ENCODE measurements at regions not wholly inside any gene's neighbourhood (a gene's known extent, or its start where the extent isn't known, plus 50 kb on each side); places are given as distances from the start of the nearest gene placed in this dataset.

DNA sequence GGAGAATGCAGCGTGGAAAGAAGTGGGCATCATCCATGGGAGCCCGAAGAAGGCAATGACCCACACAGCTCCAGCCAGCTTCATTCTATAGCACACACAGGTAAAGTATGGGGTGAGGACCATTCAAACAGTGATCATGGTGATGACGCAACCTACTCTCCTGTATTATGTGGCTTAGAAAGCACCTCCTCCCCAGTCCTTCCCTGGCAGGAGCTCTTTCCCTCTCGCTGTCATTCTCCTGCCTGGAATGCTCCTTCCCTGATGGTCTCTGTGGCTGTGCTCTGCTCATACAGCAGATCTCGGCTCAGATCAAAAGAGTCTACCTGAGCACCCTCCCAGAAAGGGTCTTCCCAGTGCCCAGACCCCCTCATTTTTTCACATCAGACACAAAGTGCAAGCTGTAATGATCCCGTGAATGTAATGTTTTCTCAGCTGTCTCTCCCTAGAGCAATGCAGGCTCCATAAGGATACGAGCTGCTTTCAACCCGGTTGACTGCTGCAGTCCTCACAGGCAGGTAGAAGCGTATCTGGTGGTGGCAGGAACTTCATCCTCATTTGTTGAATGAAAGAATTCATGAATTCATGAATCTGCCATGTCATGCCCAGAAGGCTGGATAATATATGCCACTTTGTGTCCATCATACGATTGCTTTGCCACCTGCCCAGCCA, 248.8 kb downstream of the HS3ST3A1 start:
- no peak for DNase-seq

DNA sequence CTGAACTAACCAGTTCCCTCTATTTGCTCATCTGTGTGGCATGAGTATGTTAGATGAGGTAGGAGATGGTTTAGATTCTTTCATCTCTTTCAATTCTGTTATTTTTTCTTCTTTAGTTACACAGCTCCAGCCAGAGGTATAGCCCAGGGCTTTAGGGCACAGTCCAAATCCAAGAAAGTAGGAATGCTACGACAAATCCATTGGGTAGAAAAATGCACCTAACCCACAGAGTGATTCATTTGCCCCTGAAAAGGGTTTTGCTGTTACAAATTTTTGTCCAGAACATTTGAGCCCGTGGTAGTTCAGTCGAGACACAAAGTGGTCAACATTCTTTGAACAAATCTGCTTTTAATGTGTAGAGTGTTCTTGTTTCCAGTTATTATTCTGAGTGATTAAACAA, 250.7 kb downstream of the HS3ST3A1 start:
- no peak for DNase-seq

DNA sequence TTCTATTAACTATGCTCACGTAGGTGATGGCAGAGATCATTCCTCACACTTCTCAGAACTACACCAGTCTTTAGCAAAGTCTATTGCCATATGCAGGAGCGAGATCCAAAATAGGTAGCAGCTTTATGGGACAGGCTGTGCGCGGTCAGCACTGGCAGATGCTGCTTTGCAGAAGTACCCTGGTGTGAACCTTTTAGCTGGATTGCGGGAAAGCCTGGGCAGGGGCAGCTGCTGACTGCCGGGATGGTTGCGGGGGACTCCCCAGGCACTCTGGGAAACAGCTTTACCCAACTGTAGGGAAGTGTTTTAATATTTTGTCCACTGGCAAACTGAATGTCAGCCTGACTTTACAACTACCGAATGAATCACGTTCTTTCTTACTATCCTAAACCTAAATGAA, 251.3 kb downstream of the HS3ST3A1 start:
- DNase-seq, result no peak

DNA sequence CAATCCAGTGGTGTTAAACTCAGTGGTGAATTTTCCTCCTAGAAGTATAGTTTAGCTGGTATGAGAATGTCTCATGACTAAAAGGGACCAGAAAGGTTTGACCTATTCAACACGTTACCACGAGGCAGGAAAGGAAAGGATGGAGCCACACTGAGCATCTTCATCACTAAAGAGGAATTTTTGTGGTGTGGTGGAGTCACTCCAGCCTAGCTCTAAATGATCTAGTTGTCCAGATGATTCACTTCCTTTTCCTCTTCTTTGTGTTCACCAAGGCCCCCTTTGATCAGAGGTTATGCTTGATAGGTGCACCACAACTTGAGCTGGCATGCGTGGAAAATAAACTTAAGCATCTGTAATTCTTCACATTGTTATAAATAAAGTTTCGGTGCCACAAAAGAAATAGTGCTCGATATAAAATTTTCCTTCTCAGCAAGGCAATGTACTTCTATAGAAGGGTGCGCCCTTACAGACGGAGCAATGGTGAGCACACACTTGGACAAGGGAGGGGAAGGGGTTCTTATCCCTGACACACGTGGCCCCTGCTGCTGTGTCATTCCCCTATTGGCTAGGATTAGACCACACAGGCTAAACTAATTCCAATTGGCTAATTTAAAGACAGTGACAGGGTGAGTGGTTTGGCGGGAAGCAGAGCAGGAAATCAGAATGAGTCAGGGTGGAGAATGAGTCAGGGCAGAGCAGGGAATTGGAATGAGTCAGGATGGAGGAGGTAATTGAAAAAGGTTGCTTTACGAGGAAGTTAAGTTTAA, 254.6 kb downstream of the HS3ST3A1 start:
- DNase-seq, result no peak

DNA sequence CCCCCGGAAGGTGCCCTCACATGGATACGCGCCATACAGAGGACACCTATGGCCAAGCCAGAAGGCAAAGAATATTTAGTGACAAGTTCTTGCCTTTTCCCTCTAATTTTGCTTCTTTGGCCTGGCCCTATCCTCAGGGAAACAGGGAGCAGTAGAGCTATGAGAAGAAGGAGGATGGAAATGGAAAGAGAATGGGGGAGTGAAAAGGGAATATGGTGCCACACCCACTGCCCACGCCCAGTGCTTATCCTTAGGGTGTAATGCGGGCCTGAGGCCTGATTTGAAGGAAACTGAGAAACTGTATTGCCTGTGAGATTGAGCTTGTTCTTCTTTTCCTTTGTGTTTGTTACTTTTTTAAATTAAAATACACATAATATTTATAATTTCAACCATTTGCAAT, 255.1 kb downstream of the HS3ST3A1 start:
- DNase-seq, result no peak

DNA sequence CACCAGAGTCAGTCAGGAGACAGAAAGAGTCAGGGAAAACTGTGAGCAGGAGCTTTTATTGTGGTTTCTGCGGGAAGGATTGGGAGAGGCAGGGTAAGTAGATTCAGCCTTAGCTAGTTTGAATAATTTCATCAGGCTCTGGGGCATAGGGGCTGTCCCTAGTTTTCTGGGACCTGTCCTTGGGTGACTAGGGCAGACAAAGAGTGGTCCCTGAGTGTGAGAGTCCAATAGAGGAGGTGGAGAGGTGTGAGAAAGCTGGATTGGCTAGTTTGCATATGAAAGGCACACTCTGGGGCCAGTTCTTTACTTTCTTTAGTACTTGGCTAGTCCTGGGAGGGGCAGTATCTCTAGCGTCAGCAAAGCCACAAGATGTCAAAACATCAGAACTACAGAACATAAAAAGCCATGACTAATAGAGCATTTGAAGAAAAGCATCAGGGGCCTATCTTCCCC, 255.6 kb downstream of the HS3ST3A1 start:
- DNase-seq, result no peak

DNA sequence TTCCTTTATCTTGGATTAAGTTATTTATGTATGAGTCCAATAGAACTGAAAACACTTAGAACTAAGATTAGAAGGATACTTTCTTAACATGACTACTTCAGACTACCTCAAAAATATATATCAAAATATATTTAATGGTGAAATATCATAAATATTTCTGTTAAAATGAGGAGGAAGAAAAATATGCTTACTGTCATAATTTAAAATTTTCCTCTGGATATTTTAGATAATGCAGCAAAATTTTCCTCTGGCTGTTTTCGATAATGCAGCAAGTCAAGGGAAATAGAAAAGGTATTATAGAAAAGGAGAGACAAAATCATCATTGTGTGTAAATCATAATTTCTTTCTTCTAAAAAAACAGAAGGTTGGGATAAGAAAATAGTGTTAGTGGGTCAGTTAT, 263.3 kb downstream of the HS3ST3A1 start:
- DNase-seq, result no peak

DNA sequence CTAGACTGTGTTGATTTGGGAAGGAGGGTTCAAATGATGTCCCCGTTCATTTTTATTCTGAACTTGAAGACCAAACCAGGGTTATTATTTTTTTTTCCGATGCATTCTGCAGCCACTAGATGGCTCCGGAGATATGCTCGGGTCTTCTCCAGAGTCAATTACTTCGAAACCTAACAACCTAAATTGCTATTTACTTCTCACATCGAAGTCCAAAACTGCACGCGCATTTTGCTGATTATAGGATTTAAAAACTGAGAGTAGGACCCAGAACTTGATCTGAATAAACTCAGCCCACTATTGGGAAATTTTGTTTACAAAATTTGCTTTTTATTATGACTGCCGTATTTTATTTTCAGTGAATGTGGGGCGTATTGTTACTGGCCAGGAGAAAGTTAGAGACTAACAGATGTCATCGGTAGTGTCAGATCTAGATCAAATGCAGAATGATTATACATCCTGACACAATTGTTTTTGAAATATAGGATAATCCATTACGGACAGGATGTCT, 263.8 kb downstream of the HS3ST3A1 start:
- DNase-seq, result peak; percentile 26

DNA sequence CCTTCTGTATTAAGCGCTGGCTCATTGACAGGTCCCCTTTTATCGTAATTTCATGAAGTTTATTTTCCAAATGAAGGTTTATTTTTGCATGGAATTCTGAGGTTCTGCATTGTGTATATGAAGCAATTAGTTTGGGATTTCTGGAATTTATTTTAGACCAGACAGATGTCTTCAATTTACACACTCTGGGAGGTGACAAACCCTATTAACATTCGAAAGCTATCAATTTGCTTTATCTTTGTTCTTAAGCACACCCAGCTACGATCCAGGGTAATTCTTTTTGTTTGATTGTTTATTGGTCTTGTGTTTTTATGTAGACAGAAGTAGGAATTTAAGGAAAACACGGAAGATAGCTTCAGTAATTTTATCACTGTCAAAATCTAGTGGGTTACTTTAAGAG, 264.6 kb downstream of the HS3ST3A1 start:
- no peak for DNase-seq

DNA sequence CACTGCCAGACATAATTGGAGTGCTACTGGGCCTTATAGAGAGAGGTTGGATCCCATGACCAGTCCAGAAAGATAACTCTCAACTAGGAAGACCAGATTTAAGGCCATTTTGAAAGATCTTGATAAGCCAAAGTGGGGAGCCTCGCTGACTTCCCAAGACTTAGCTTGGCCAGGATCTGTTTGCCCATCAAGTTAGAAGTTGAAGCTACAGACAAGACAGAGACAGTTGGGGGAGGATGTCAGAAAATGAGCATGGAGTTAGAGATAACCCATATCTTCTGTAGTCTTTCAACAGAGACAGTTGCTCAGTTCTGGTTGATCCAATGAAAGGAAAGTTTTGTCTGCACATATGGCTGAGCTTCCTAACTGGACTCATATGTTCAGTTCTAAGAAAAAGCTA, 267.4 kb downstream of the HS3ST3A1 start:
- no peak for DNase-seq

DNA sequence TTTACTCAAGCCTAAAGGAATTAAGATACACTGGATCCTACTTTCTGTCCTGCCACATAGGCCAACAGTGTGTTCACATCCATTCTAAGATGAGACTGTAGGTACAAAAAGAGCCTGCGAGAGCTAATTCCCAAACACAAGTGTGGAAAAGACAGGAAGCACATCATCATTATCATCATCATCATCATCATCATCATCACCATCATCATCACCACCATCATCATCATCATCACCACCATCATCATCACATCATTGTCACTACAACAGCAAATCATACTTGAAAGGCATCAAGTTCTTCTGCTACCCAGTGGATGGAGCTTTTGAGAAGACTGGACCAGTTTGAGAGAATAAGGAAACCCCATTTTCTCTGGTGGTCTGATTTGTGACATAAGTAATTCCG, 268.1 kb downstream of the HS3ST3A1 start:
- DNase-seq, result no peak

DNA sequence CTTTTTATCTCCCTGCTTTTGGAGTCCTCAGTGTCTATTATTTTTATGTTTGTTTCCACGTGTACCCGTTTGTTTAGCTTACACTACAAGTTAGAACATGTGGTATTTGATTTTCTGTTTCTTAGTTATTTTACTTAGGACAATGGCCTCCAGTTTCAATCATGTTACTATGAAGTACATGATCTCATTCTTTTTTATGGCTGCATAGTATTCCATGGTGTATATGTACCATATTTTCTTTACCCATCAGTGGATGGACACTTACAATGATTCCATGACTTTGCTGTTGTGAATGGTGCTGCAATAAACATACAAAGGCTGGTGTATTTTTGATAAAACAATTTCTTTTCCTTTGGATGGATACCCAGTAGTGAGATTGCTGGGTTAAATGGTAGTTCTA, 269.5 kb downstream of the HS3ST3A1 start:
- no peak for DNase-seq

DNA sequence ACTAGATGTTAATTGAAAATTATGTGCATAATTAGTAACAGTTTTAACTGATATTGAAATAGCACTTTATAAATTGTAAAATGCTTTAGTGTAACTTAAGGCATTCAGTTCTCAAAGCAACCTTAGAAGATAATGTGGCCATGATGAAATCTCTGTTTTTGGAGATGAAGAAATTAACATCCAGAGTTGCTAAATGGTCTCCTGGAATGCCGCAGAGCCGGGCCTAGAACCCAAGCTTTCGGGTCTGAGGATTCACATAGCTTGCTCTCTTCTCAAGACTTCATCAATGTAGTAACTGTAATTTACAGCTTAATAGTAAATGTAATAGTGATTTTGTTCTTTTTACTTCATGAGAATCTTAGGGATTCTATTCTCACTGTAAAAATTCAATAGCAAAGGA, 272.3 kb downstream of the HS3ST3A1 start:
- DNase-seq, result no peak

DNA sequence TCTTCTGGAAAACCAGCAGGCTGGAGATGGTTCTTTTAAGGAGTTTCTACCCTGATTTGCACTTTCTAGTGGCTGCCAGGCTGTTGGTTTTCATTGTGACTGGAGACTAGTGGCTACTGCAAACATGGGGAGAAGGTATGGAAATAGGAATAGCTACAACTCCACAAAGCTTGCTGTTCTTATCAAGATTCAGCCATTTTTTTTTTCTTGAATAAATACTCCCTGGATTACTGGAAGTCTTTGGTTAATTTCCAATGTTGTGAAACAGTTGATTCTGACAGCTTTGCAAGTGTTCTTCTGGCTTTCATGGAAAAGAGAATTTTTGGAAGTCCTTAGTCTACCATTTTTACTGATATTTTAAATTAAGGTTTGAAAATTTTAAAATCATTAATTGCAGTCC, 277.7 kb downstream of the HS3ST3A1 start:
- no peak for DNase-seq

DNA sequence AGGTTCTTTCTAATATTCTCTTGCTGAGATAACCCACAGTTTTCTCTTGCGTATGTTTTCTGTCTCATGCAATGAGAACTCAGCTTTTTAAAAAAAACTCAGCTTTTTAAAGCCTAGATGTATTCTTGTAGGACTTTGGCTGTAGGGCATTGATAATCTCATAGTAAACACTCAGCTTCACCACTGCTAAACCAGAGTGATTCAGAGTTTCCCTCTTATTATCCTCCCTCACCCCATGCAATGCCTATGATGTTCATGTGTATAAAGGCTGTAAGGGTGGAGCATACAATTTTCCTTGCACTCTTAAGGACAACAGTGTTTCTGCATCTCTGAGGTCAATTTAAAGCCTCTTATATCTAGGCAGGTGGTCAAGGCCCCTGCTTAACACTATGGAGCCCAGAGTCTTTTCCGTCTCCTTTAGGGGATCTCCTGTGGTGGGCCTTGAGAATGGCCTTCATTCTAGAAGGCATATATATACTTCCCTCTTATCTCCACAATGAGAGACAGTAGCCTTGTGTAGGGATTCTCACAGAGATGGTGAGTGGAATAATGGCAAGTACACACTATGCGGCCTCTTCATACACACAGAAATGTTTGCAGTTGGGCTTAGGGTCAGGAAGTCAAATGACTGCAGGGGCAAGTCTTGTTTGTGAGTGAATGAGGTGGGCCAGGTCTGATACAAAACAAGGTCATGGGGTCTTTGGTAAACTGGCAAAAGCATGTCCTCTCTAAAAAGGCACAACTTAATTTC, 279.6 kb downstream of the HS3ST3A1 start:
- DNase-seq, result no peak

DNA sequence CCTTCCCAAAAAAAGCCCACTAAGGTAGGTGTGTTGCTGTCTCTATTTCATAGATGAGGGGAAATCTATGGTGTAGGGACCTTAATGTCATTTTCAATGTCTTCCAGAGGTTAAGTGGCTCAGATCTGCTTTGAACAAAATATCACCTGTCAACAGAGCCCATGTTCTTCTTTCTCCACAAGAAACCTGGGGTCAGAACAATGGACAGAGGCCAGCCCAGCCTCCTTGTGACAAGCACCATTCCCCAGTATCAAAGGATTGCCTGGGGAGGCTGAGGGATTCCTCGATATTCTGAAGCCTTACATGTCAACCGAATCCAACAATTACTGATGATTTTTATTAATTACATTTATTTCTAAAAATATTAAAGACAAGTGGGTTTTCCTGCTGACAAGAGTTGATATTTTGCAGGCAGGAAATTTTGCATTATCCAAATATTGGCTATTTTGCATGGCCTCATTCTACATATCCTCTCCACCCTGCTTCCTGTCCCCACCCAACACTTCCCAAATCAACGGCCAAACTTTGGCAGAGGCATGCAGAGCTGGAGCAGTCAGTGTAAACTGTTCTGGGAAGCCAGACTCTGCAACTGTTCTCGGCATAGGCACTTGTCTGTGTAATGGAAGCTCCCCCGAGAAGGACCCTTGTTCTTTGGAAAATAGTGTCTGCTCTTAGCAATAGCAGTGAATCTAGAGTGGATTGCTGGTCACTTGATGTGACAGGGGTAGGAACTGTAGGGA, 281.5 kb downstream of the HS3ST3A1 start:
- DNase-seq, result no peak

DNA sequence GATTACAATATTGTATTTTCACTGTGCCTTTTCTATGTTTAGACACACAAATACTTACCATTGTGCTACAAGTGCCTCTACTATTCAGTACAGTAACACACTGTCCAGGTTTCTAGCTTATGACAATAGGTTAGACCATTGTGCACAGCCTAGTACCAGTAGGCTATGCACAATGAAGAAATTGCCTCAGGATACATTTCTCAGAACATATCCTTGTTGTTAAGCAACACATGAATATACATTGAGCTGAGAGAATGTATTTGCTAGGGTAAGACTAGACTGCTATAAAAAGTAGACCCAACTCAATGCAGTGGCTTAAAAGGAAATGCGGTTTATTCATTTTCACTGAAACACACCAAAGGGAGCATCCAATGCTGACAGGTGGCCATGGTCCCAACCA, 285.1 kb downstream of the HS3ST3A1 start:
- DNase-seq, result no peak

DNA sequence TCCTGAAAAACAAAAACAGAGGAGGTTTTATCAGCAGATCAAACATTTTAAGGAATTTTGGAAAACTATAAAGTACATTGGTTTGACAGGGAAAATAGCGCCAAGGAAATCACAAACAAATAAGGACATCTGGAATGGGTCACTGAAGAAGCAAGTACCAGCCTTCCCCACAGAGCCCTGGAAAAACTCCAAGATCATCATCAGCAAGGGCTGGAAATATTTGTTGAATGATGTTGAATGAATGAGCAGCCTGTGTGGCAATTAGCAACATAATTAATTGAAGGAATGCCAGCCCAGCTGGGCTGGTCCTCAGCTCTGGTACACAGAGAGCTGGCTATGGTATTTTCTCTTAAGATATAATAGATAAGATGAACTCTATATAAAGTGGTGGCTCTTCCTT, 290.4 kb downstream of the HS3ST3A1 start:
- DNase-seq, result no peak

DNA sequence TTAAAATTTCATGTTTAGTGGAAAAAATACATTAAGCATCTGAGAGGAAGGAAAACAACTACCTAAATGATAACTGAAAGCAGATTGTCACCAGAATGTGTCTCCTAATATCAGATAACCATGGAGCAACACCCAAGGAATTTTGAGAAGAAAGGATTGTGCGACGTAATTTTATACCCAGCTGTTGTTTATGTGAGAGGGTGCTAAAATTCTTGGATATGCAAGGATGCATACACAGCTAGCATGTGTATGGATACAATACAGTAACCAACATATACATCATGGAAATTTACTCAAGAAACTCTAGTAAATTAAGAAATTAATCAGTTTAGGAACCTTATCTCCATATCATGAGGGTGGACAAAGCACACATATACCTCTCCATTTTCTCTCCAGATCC, 290.9 kb downstream of the HS3ST3A1 start:
- no peak for DNase-seq

DNA sequence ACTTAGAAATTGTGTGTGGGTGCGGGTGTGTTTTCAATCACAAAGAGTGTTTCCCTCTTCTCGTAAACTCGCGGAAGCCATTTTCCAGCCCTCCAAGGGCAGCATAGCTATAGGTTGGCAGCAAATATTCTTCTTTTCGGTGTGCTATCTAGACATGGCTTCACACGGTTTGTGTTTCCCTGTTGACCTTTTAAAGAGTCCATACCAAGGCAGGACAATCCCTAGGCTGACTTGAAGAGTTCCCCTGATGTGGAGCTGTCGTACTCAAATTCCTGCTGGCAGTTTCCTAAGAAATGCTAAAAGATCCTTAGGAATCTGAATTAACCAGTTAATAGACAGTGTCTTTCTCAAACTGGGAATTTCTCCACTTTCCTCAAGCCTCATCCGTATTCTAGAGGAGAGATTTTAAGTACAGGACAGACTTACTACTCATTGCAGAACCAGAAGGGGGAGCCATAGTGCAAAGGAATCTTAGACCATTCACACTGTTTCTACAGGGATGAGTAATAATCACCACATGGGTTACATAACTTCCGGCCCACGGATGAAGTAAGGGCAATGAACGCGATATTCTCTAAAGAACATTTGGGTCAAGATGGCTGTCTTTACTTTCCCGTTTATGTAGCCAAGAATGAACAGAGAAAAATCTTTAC, 288.6 kb upstream of the ELAC2 start:
- DNase-seq, result no peak

DNA sequence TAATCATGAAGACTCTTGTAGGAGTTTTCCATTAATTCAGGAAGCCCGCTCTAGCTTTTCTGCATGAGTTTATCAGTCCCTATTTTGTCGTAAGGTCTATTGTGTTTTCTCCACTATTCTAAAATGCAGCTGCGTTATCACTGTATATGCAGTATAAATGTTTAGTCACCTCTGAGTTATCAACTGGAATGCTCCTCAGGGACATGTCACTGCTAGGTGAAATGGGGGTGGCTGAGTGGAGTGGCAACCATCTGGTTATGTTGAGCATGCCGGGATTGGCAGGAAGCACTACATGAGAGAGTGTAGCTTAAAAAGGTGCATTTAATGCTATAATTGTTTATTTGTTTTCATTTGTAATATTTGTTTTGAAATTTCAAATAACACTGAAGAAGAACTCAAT, 285.2 kb upstream of the ELAC2 start:
- DNase-seq, result no peak

DNA sequence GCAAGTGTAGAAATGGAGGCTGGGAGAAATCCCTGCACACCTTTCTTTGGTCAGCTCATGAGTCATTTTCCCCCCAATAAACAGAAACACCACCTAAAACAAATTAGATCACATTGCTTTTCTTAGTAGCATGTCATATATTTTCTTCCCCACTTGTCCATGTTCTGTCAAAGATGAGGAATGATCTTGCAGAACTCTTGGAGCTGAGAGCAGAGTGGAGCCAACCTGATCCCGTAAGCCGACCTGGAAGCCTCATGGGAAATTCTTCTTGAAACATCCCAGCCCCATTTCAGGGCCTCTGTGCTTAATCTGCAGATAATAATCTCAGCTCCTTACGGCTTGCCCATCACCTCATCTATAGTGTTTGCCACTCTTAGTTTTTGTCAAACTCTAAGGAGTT, 284.6 kb upstream of the ELAC2 start:
- DNase-seq, result no peak

DNA sequence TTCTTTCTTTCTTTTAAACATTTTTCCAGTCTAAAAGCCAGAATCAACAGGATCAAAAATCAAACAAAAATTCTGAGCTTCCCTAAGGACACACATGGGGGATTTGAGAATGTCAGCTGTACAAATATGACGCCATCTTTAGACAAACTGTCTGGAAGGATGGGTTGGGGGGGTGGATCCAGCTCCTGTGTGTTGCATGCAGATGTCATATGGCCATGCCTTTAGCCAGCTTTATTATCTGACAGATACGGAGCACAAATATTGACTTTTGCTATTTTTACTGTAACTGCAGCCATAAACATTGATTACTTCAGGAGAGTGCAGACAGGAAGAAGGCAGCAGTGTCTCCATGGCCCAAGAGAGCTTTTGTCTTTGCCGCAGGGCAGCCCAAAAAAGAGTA, 279.4 kb upstream of the ELAC2 start:
- DNase-seq, result no peak
